ENCODE measurements at regions not wholly inside any gene's neighbourhood (a gene's known extent, or its start where the extent isn't known, plus 50 kb on each side); places are given as distances from the start of the nearest gene placed in this dataset.
"Not testable (repeated sequence)": the region's sequence is repeated elsewhere in the genome, so short reads cannot be mapped to it uniquely, and the experiment has no call there.

DNA sequence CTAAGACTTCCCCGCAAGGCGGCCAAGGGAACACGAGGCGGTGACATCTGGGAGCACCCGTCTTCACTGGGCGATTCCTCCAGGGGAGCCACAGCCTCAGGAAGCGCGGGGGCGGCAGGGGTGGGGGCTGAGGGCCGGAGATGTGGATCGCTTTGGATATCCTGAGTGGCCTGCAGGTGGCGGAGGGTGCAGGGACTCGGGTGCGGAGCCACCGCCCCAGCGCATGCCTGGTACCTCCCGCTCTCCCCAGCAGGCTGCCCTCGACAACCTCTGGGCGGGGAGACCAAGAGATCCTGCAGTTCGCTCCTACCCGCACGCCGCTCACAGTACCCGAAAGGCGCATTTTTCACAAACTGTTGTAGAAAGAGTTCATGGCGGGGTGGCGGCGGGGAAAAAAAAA is 201.4 kb upstream of the PRKX start:
- ATAC-seq; H3K4me3 ChIP-seq; FAIRE-seq; CTCF ChIA-PET; H3K4me1 ChIP-seq; DNase-seq (ENCODE audit: low read depth in 1 of 2, low spot score in 1 of 2); H3K4me2 ChIP-seq; H3K9me3 ChIP-seq; H3K27ac ChIP-seq; POLR2A ChIA-PET: not testable (repeated sequence)
- no CpG with 5 or more reads among the region's 28 CpGs for WGBS (ENCODE audit: missing lambda C conversion rate)

DNA sequence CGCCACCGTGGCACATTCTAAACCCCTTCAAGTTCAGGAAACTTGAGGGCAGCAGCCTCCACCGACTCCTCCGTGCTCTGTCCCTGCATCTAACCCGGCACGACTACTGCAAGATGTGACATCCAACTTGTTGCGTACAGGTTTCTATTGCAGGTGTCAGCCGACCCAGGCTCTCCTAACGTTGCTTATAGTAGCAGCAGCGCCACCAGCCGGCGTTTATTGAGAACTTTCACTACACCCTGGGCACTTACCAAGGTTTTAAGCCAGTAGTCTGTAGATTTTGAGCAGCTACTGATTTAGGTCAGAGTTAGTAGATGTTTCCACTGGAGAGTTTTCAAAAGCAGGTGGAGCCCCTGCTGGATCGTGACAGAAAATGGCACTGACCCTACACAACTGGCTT is 200.6 kb upstream of the PRKX start:
- POLR2A ChIA-PET, CTCF ChIA-PET: not testable (repeated sequence)
- no CpG with 5 or more reads among the region's 13 CpGs for WGBS (ENCODE audit: missing lambda C conversion rate)

DNA sequence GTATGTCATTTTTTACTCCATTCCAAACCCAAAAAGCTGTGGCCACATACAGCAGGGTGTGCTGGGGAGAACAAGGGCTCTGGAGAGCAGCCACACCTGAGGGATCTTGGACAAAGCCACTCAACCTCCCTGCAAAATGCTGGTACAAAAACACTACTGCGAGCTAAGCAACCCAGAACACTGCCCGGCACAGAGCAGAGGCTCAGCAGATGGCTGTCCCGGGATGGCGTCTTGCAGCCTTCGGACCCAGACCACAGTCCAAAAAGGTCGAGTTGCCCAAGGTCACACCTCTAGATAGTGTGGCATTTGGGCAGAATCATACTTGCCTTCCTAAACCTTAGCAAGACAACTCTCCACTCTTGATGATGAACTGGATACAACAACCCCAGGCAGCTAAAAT is 197.6 kb upstream of the PRKX start:
- H3K4me1 ChIP-seq; ATAC-seq; H3K4me3 ChIP-seq; FAIRE-seq; CTCF ChIA-PET; POLR2A ChIA-PET; DNase-seq (ENCODE audit: low read depth in 1 of 2, low spot score in 1 of 2); H3K4me2 ChIP-seq; H3K9me3 ChIP-seq; H3K27ac ChIP-seq: not testable (repeated sequence)
- no CpG with 5 or more reads among the region's 6 CpGs for WGBS (ENCODE audit: missing lambda C conversion rate)

More for the DNA sequence above, 200.6 kb upstream of the PRKX start:
- H3K27ac ChIP-seq; H3K9me3 ChIP-seq; H3K4me3 ChIP-seq; H3K4me2 ChIP-seq; H3K4me1 ChIP-seq; DNase-seq (ENCODE audit: low read depth in 1 of 2, low spot score in 1 of 2); FAIRE-seq: not testable (repeated sequence)
- peak in 1 of 2 experiments; percentile 59; a peak in 3 of 6 replicates for ATAC-seq

DNA sequence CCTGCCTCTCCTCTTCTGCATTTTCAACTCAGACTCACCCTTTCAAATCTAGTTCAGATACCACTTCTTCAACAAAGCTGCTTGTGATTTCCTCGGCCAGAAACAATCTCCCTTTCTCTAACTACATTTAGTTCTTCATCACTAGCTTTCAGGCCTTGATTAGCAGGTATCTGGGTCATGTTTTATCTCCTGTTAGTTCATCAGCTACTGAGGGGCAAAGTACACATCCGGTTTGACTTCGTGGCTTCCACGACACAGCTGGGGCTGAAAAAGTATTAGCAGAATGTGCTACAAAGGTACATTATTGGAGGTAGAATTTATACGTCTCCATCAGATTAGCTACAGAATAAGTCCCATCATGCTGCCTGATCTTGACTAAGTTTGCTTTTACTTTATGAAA is 197.2 kb upstream of the PRKX start:
- H3K4me3 ChIP-seq; FAIRE-seq; H3K9me3 ChIP-seq; H3K4me2 ChIP-seq; DNase-seq (ENCODE audit: low read depth in 1 of 2, low spot score in 1 of 2); H3K4me1 ChIP-seq; H3K27ac ChIP-seq; CTCF ChIA-PET; ATAC-seq; POLR2A ChIA-PET: not testable (repeated sequence)
- no CpG with 5 or more reads among the region's 5 CpGs for WGBS (ENCODE audit: missing lambda C conversion rate)

DNA sequence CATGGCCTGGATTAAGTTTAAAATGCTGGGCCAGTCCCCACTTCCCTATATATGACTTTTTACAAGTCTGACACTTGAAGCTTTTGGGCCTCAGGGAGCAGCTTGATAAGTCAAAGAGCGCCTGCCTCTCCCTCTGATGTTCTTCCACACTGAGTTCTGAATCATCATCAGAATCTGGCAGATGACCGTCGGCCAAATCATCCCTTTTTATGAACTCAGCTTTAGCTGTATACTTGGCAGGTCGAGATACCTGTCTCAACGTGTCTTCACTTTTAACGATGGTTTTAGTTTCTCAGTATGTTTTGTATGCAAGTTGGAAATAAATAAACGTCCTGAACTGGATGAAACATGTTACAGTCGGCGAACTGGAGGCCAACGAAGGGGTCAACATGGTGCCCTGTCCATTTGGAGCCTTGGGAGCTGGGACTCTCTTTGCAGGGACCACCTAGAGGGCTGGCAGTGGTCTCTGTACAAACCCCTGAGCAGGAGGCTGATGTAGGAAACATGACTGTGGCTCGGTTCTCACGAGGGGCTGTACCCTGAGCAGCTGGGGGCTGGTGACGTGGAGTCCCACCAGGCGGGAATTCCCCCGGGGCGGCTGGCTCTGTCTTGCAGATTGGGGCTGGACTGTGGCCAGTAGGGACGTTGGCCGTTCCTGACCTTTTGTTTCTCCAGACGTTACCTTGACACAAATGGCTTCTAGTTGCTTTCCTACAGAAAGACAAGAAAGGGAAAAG is 192.2 kb upstream of the PRKX start:
- H3K4me2 ChIP-seq; FAIRE-seq; H3K4me1 ChIP-seq; H3K4me3 ChIP-seq; H3K9me3 ChIP-seq; ATAC-seq; H3K27ac ChIP-seq; CTCF ChIA-PET; DNase-seq (ENCODE audit: low read depth in 1 of 2, low spot score in 1 of 2); POLR2A ChIA-PET: not testable (repeated sequence)
- WGBS (ENCODE audit: missing lambda C conversion rate), result 100% methylated on average over 2 of the region's 19 CpGs

DNA sequence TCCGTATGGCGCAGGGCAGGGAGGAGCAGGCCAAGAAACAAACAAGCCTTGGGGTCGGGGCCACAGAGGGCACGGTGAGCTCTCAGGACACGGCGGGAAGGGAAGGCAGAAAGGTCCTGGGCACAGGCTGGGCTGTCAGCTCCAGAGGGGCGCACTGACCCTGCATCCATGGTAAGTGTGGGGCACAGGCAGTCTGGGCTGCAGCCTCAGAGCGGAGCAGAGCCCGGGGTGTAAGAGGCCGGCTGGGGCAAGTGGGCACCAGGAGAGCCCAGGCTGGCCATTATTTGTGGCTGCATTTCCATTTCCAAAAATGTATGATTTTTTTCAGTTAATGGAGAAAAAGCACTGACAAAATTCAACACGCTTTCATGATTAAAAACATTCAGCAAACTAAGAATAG is 188.8 kb upstream of the PRKX start:
- H3K4me3 ChIP-seq; H3K27ac ChIP-seq; H3K4me1 ChIP-seq; H3K4me2 ChIP-seq; ATAC-seq; H3K9me3 ChIP-seq; DNase-seq (ENCODE audit: low read depth in 1 of 2, low spot score in 1 of 2); CTCF ChIA-PET; FAIRE-seq; POLR2A ChIA-PET: not testable (repeated sequence)
- WGBS (ENCODE audit: missing lambda C conversion rate), result 96% methylated on average over 1 of the region's 11 CpGs

DNA sequence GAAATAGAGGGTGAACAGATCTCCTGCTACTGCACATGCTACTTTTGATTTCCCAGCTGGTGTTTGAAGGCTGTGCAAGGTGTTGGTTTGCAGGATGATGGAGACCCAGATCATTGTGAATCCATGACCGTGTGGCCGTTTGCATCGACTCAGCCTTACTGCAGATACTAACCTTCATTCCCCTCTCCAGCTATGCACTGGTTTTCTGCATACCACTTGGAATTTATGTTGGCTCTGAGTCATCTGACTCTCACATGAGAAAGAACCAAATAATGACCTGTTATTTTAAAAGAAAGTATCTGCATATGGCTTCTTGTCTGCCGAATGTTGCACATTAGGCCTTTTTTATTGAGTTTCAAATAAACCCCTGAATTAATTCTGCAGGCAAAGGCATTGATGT is 183.3 kb upstream of the PRKX start:
- FAIRE-seq; H3K9me3 ChIP-seq; CTCF ChIA-PET; H3K4me2 ChIP-seq; H3K4me3 ChIP-seq; ATAC-seq; DNase-seq (ENCODE audit: low read depth in 1 of 2, low spot score in 1 of 2); POLR2A ChIA-PET; H3K27ac ChIP-seq; H3K4me1 ChIP-seq: not testable (repeated sequence)
- WGBS (ENCODE audit: missing lambda C conversion rate), result no CpG with 5 or more reads among the region's 4 CpGs

DNA sequence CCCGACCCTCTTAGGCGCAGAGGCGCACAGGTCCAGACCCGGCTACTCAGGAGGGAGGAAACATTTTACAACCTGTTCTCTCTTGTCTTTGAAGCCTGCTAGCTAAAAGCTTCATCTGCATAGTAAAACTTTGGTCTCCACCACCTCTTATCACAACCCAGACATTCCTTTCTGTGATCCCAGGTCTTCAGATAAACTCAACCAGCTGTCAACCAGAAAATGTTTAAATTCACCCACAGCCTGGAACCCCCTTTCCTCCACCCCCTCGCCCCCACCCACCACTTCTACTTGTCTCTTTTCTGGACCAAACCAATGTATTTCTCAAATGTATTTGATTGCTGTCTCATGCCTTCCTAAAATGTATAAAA is 169.1 kb upstream of the PRKX start:
- H3K9me3 ChIP-seq; H3K27ac ChIP-seq; H3K4me3 ChIP-seq; ATAC-seq; FAIRE-seq; CTCF ChIA-PET; H3K4me1 ChIP-seq; DNase-seq (ENCODE audit: low read depth in 1 of 2, low spot score in 1 of 2); POLR2A ChIA-PET: not testable (repeated sequence)
- WGBS (ENCODE audit: missing lambda C conversion rate), result no CpG with 5 or more reads among the region's 5 CpGs
- H3K4me2 ChIP-seq, result peak overlapping the region; percentile 45; the same call in 1 of the 3 replicates

DNA sequence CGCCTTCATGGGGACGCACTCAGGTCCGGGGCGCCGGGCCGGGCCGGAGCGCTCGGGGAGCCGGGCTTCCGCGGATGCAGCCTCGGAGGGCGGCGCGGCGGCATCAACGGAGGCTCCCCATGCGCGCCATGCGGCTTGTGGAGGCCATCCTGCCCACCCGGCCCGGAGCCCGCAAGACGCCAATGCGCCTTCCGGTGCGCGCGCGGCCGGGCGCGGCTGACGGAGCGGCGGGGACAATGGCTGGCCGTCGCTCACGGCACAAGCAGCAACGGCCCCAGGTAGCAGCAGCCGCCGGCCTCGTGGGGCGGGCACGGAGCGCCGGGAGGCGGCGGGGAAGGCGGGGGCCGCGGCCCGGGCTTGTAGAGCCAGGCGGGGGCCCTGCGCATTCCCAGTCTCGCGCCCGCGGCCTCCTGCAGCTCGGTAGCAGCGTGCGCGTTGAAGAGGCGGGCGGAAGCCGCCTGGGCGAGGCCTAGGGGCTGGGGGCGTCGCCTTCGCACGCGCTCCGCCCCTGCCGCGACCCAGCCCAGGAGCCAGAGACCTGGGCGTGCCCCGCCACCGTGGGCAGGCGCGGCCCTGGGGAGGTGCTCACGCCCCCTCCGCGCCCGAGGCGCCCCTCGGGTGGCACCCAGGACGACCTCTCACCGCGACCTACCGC is 168.6 kb upstream of the PRKX start:
- POLR2A ChIA-PET; H3K9me3 ChIP-seq; H3K4me1 ChIP-seq; H3K4me3 ChIP-seq; DNase-seq (ENCODE audit: low read depth in 1 of 2, low spot score in 1 of 2); H3K27ac ChIP-seq; CTCF ChIA-PET; FAIRE-seq: not testable (repeated sequence)
- ATAC-seq, result peak; percentile 97 to 98
- no CpG with 5 or more reads among the region's 91 CpGs for WGBS (ENCODE audit: missing lambda C conversion rate)
- H3K4me2 ChIP-seq, result peak overlapping the region; percentile 45; the same call in 1 of the 3 replicates

DNA sequence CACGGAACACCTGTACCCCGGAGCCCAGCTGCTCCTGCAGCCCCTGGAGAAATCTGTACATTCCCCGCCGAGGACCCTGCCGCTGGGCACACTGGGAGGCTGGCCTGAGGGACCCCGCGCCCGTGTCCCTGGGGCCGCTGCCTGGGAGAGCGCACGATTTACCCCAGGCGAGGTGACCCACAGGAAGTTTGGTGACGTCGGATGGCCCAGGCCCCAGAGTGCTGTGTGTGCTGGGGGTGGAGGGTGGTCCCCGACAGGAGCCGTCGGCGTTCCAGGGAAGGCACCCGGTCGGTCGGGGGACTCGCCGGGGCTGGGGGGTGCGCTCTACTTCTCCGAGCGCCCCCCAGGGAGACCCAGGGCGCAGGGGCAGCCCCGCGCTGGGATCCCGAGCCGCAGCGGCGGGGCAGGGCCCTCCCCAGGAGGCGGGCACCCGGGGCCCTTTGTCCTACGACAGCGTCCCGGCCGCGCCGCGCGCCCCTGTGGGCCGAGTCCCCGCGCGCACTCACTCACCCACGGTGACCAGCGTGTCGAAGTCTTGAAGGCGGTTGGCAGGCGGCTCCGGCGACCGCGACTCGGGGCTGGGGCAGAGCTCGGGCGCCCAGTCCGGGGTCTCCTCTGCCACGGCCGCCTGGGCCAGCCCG is 167.9 kb upstream of the PRKX start:
- H3K4me1 ChIP-seq; H3K4me2 ChIP-seq; H3K27ac ChIP-seq; DNase-seq (ENCODE audit: low read depth in 1 of 2, low spot score in 1 of 2); POLR2A ChIA-PET; FAIRE-seq; H3K9me3 ChIP-seq; H3K4me3 ChIP-seq; CTCF ChIA-PET: not testable (repeated sequence)
- no CpG with 5 or more reads among the region's 63 CpGs for WGBS (ENCODE audit: missing lambda C conversion rate)
- peak; percentile 65 to 68 for ATAC-seq

DNA sequence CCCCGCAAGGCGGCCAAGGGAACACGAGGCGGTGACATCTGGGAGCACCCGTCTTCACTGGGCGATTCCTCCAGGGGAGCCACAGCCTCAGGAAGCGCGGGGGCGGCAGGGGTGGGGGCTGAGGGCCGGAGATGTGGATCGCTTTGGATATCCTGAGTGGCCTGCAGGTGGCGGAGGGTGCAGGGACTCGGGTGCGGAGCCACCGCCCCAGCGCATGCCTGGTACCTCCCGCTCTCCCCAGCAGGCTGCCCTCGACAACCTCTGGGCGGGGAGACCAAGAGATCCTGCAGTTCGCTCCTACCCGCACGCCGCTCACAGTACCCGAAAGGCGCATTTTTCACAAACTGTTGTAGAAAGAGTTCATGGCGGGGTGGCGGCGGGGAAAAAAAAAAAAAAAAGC is 162.9 kb upstream of the PRKX start:
- ATAC-seq; FAIRE-seq; H3K27ac ChIP-seq; H3K4me3 ChIP-seq; DNase-seq (ENCODE audit: low read depth in 1 of 2, low spot score in 1 of 2); POLR2A ChIA-PET; CTCF ChIA-PET; H3K4me1 ChIP-seq; H3K9me3 ChIP-seq; H3K4me2 ChIP-seq: not testable (repeated sequence)
- no CpG with 5 or more reads among the region's 28 CpGs for WGBS (ENCODE audit: missing lambda C conversion rate)

All from A549 (cell line).